GM12878 (cell line): ENCODE measurements at regions not wholly inside any gene's neighbourhood (a gene's known extent, or its start where the extent isn't known, plus 50 kb on each side); places are given as distances from the start of the nearest gene placed in this dataset.

Source experiments
- ATAC-seq: fragments of 200-7000 bp; cut with Tn5 transposase; 3 replicates; pipeline ENCODE4 v1.9.1; 2020; ENCODE audit warnings: mild to moderate bottlenecking, moderate library complexity
- BruUV-seq: library from RNA; stranded (reverse); fragments of 400-500 nt; replicated peaks from 2 replicates; lab custom pipeline; 2021; lab: Mats Ljungman, UMichigan
- CTCF ChIA-PET: fragments of 300-600 bp; sonication (Branson Sonifier 250); formaldehyde crosslinking; extraction: SDS; loops from one replicate; lab custom pipeline; 2021; ENCODE audit warnings: inconsistent platforms; lab: Yijun Ruan, JAX
- POLR2A ChIA-PET: fragments of 350-600 bp; formaldehyde crosslinking; extraction: SDS; loops from one replicate; lab custom pipeline; 2021; ENCODE audit warnings: inconsistent platforms; lab: Charles Lee
- RAD21 ChIA-PET: fragments of 300-600 bp; sonication (Branson Sonifier 250); formaldehyde crosslinking; loops from one replicate; lab custom pipeline; 2023; ENCODE audit warnings: antibody characterized with exemption; ENCODE audit not compliant: unreplicated experiment; lab: Charles Lee
- SMC1A ChIA-PET: fragments of 300-600 bp; sonication (Branson Sonifier 250); formaldehyde crosslinking; loops from one replicate; lab custom pipeline; 2023; ENCODE audit not compliant: unreplicated experiment, uncharacterized antibody; lab: Charles Lee
- DNase-seq: peaks from one replicate; pipeline ENCODE4 v3.0.0-alpha.2; 2011; ENCODE audit warnings: low read depth, low spot score
- FAIRE-seq: peaks from 3 replicates; lab custom pipeline; 2011; peaks lifted over from hg19 to GRCh38; lab: Jason Lieb, UNC
- H2AFZ ChIP-seq: 2 replicates; pipeline ENCODE4 v1.6.0; 2011; ENCODE audit warnings: low read depth, low read length, control low read depth; ENCODE audit not compliant: control insufficient read depth
- H3K27ac ChIP-seq: 2 replicates; pipeline ENCODE4 v1.5.1; 2011; ENCODE audit warnings: control low read depth; ENCODE audit not compliant: control insufficient read depth, insufficient read depth
- H3K27me3 ChIP-seq, 2 experiments: replicated peaks in 1 of 2; 2 replicates each; pipeline versions ENCODE4 v1.6.0 to v1.6.1; 2011; ENCODE audit warnings: low read length in 1 of 2; ENCODE audit not compliant: control insufficient read depth in 2 of 2, insufficient read depth in 2 of 2
- H3K36me3 ChIP-seq, 2 experiments: 2 replicates each; pipeline ENCODE4 v1.5.1; 2011; ENCODE audit warnings: low read length in 1 of 2; ENCODE audit not compliant: control insufficient read depth in 2 of 2, insufficient read depth in 2 of 2
- H3K4me1 ChIP-seq: 2 replicates; pipeline ENCODE4 v1.6.1; 2011; ENCODE audit warnings: mild to moderate bottlenecking, low read length, moderate library complexity, mixed read lengths; ENCODE audit not compliant: control insufficient read depth, insufficient read depth
- H3K4me2 ChIP-seq: 2 replicates; pipeline ENCODE4 v1.6.0; 2011; ENCODE audit warnings: control low read depth; ENCODE audit not compliant: control insufficient read depth, insufficient read depth
- H3K4me3 ChIP-seq: fragments of 200-600 bp; sonication (generic); 2 replicates; pipeline ENCODE4 v1.5.1; 2016
- H3K79me2 ChIP-seq: 2 replicates; pipeline ENCODE4 v1.6.0; 2011; ENCODE audit warnings: low read length; ENCODE audit not compliant: control insufficient read depth, insufficient read depth
- H3K9ac ChIP-seq: 2 replicates; pipeline ENCODE4 v1.8.0; 2011; ENCODE audit warnings: low read length, control low read depth, mixed read lengths; ENCODE audit not compliant: control insufficient read depth, insufficient read depth
- H3K9me3 ChIP-seq: replicated peaks from 3 replicates; pipeline ENCODE4 v1.5.1; 2011; ENCODE audit warnings: mild to moderate bottlenecking, low read length; ENCODE audit not compliant: control insufficient read depth, insufficient read depth
- H4K20me1 ChIP-seq: 2 replicates; pipeline ENCODE4 v1.6.0; 2011; ENCODE audit not compliant: control insufficient read depth, insufficient read depth
- EGR1 ChIP-seq, 2 experiments: IDR thresholded peaks; 1 replicate in 1 of 2; 2 replicates in 1 of 2; pipeline ENCODE4 v1.6.1; 2011 to 2012; ENCODE audit warnings: low read depth in 2 of 2, low read length in 2 of 2, borderline replicate concordance in 1 of 2, mild to moderate bottlenecking in 1 of 2, moderate library complexity in 1 of 2
- GABPA ChIP-seq: IDR thresholded peaks from 2 replicates; pipeline ENCODE4 v1.6.1; 2014; ENCODE audit warnings: antibody characterized with exemption, low read depth, mild to moderate bottlenecking, inconsistent platforms
- HDGF ChIP-seq: fragments of 450-650 bp; IDR thresholded peaks from 2 replicates; pipeline ENCODE4 v1.6.1; 2016; ENCODE audit warnings: antibody characterized with exemption
- JUNB ChIP-seq: IDR thresholded peaks from 2 replicates; pipeline ENCODE4 v1.6.1; 2016; ENCODE audit warnings: antibody characterized with exemption, mild to moderate bottlenecking
- MEF2A ChIP-seq: IDR thresholded peaks from 2 replicates; pipeline ENCODE4 v1.6.1; 2011; ENCODE audit warnings: low read depth, mild to moderate bottlenecking, low read length, moderate library complexity; ENCODE audit not compliant: insufficient read depth
- NFYA ChIP-seq: IDR thresholded peaks from 2 replicates; pipeline ENCODE4 v1.6.1; 2011; ENCODE audit warnings: low read depth, mild to moderate bottlenecking, low read length, improper control_type of control experiment, borderline replicate concordance
- PML ChIP-seq: IDR thresholded peaks from 2 replicates; pipeline ENCODE4 v1.6.1; 2012; ENCODE audit warnings: low read length, inconsistent platforms
- PRDM15 ChIP-seq: fragments of 450-650 bp; formaldehyde crosslinking; IDR thresholded peaks from 2 replicates; pipeline ENCODE4 v1.4.0; 2020; ENCODE audit warnings: mild to moderate bottlenecking, moderate library complexity
- SMAD1 ChIP-seq: fragments of 450-650 bp; IDR thresholded peaks from 2 replicates; pipeline ENCODE4 v1.6.1; 2018; ENCODE audit warnings: mild to moderate bottlenecking, low read depth; ENCODE audit not compliant: partially characterized antibody
- SMARCA5 ChIP-seq: fragments of 450-650 bp; IDR thresholded peaks from 2 replicates; pipeline ENCODE4 v1.6.1; 2017; ENCODE audit warnings: mild to moderate bottlenecking
- TBL1XR1 ChIP-seq: IDR thresholded peaks from 2 replicates; pipeline ENCODE4 v1.6.1; 2012; ENCODE audit warnings: low read depth, low read length, improper control_type of control experiment
- ZNF217 ChIP-seq: fragments of 450-650 bp; IDR thresholded peaks from 2 replicates; pipeline ENCODE4 v1.6.1; 2017; ENCODE audit warnings: antibody characterized with exemption, mild to moderate bottlenecking
- WGBS: methylation state at CpG from one replicate; pipeline ENCODE4 v1.1.6; 2016; ENCODE audit warnings: low lambda C conversion rate; ENCODE audit not compliant: insufficient replicate concordance, insufficient coverage; ENCODE audit errors: missing lambda C conversion rate; 5-methylcytosine and 5-hydroxymethylcytosine counted together
- in situ Hi-C: fragments of 300-500 bp; cut with MboI; formaldehyde crosslinking; loops from 9 replicates; pipeline ENCODE4 v1.14.3; 2018; ENCODE audit warnings: mixed read lengths
- intact Hi-C: fragments of 100-400 bp; cut with micrococcal nuclease; formaldehyde crosslinking; loops from one replicate; pipeline ENCODE4 v1.14.2; 2022; ENCODE audit not compliant: unreplicated experiment

DNA sequence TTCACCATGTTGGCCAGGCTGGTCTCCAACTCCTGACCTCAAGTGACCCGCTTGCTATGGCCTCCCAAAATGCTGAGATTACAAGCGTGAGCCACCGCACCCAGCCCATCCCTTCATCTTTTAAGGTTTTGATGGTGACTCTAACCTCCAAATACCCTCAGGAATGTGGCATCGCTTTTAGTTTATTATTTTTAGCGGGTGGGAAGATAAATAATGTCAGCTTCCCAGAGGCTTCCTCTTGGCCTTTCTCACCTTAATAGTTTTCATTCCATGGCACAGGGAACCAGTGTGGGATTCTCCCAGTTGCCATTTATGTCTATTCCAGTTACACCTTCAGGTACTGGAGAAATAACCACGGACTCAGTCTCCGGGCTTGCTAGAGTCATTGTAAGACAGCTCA is 92.1 kb upstream of the LRRN2 start:
- H3K4me2 ChIP-seq: no peak overlapping the region
- in situ Hi-C loops (no loop called here), intact Hi-C loops (no loop called here)
- no peak overlapping the region for H3K4me3 ChIP-seq
- SMC1A ChIA-PET: interaction anchor here (0.9 to 1.5 kb wide), 2 partner anchors 14 to 24 kb away, joined by 3 read pairs; no protein-coding TSS in a partner anchor
- TF ChIP-seq GABPA (no peak), HDGF (no peak), SMAD1 (no peak), MEF2A (no peak), NFYA (no peak), SMARCA5 (no peak), TBL1XR1 (no peak), ZNF217 (no peak), PRDM15 (no peak), JUNB (no peak), PML (no peak), EGR1 (IDR thresholded peaks at IDR 0.05; ENCODE audit: borderline replicate concordance in 1 of 2, low read depth in 2 of 2, low read length in 2 of 2) (no peak)
- H3K9ac ChIP-seq: no peak overlapping the region
- 52% methylated on average over 7 of the region's 7 CpGs for WGBS
- no peak overlapping the region for H2AFZ ChIP-seq
- no peak for FAIRE-seq
- H3K27ac ChIP-seq: no peak overlapping the region
- POLR2A ChIA-PET: no interaction called here
- no peaks in the 10 kb centered on the region for H4K20me1 ChIP-seq
- H3K4me1 ChIP-seq: no peaks in the 10 kb centered on the region
- H3K9me3 ChIP-seq: no peaks in the 10 kb centered on the region
- peaks cover 3 to 6% of the 10 kb centered on the region in 2 experiments for H3K27me3 ChIP-seq
- DNase-seq: no peak
- no peaks in the 10 kb centered on the region for H3K36me3 ChIP-seq
- no peak for ATAC-seq
- CTCF ChIA-PET: no interaction called here
- RAD21 ChIA-PET: no interaction called here
- H3K79me2 ChIP-seq: no peaks in the 10 kb centered on the region
- no TSS peak for BruUV-seq
